PC-9 (cell line): ENCODE measurements at regions not wholly inside any gene's neighbourhood (a gene's known extent, or its start where the extent isn't known, plus 50 kb on each side); places are given as distances from the start of the nearest gene placed in this dataset.

Experiments
- BruUV-seq: library from RNA; stranded (reverse); fragments of 400-500 nt; replicated peaks from 2 replicates; lab custom pipeline; 2021; lab: Mats Ljungman, UMichigan
- CTCF ChIA-PET: fragments of 300-600 bp; sonication (Branson Sonifier 250); formaldehyde crosslinking; loops from one replicate; lab custom pipeline; 2022; ENCODE audit warnings: antibody characterized with exemption; lab: Charles Lee
- POLR2A ChIA-PET: fragments of 300-600 bp; sonication (Branson Sonifier 250); formaldehyde crosslinking; loops from one replicate; lab custom pipeline; 2022; ENCODE audit warnings: antibody characterized with exemption; ENCODE audit not compliant: unreplicated experiment; lab: Charles Lee
- DNase-seq, 2 experiments: peaks; one replicate each; pipeline versions ENCODE4 v3.0.0 to v3.0.0-alpha.2; 2015 to 2022; ENCODE audit warnings: mixed read lengths in 1 of 2
- H2AFZ ChIP-seq: fragments of 200-600 bp; sonication (generic); 2 replicates; pipeline ENCODE4 v1.8.1; 2017; ENCODE audit warnings: antibody characterized with exemption
- H3F3A ChIP-seq: fragments of 200-600 bp; sonication (generic); 2 replicates; pipeline ENCODE4 v1.8.1; 2017; ENCODE audit warnings: antibody characterized with exemption, mild to moderate bottlenecking, low read depth; ENCODE audit not compliant: insufficient read depth
- H3K27ac ChIP-seq: fragments of 200-600 bp; sonication (generic); 2 replicates; pipeline ENCODE4 v1.6.1; 2016; ENCODE audit warnings: mixed run types
- H3K27me3 ChIP-seq: fragments of 200-600 bp; sonication (generic); 2 replicates; pipeline ENCODE4 v1.6.1; 2016; ENCODE audit warnings: low read depth, mixed run types; ENCODE audit not compliant: insufficient read depth
- H3K36me3 ChIP-seq: fragments of 200-600 bp; sonication (generic); 2 replicates; pipeline ENCODE4 v1.6.1; 2016; ENCODE audit warnings: low read depth, mixed run types
- H3K4me1 ChIP-seq: fragments of 200-600 bp; sonication (generic); replicated peaks from 2 replicates; pipeline ENCODE4 v1.6.1; 2016; ENCODE audit warnings: mixed run types; ENCODE audit not compliant: insufficient read depth
- H3K4me2 ChIP-seq: fragments of 200-600 bp; sonication (generic); 2 replicates; pipeline ENCODE4 v1.6.1; 2017; ENCODE audit warnings: mixed run types
- H3K4me3 ChIP-seq: fragments of 200-600 bp; sonication (generic); 2 replicates; pipeline ENCODE4 v1.6.1; 2016; ENCODE audit warnings: mixed run types
- H3K79me2 ChIP-seq: fragments of 200-600 bp; sonication (generic); 2 replicates; pipeline ENCODE4 v1.6.1; 2017; ENCODE audit warnings: low read depth, mixed run types
- H3K9me2 ChIP-seq: fragments of 200-600 bp; sonication (generic); 2 replicates; pipeline ENCODE4 v1.8.1; 2017; ENCODE audit warnings: mild to moderate bottlenecking; ENCODE audit not compliant: insufficient read depth
- H3K9me3 ChIP-seq: fragments of 200-600 bp; sonication (generic); 2 replicates; pipeline ENCODE4 v1.8.1; 2016; ENCODE audit warnings: low read depth; ENCODE audit not compliant: insufficient read depth
- H4K20me1 ChIP-seq: fragments of 200-600 bp; sonication (generic); 2 replicates; pipeline ENCODE4 v1.8.1; 2017; ENCODE audit not compliant: insufficient read depth
- EZH2 ChIP-seq: fragments of 200-600 bp; sonication (generic); IDR thresholded peaks from 2 replicates; pipeline ENCODE4 v1.8.0; 2017; ENCODE audit warnings: antibody characterized with exemption, low read depth
- intact Hi-C: fragments of 100-400 bp; cut with micrococcal nuclease; formaldehyde crosslinking; loops from one replicate; pipeline ENCODE4 v1.10.0; 2022; ENCODE audit not compliant: unreplicated experiment
- TF ChIP-seq, protein P1 (sequence below): fragments of 200-600 bp; sonication (generic); conservative IDR thresholded peaks from 2 replicates; pipeline ENCODE4 v1.6.1; 2017; ENCODE audit warnings: mixed run types, antibody characterized with exemption, mild to moderate bottlenecking, moderate library complexity

- no TSS peak for BruUV-seq
- no peak overlapping the region for H2AFZ ChIP-seq
- H4K20me1 ChIP-seq: no peaks in the 10 kb centered on the region
- peaks cover 3% of the 10 kb centered on the region; the same call in 1 of the 2 replicates for H3K27me3 ChIP-seq
- no peak overlapping the region for H3K4me2 ChIP-seq
- H3K4me1 ChIP-seq: peaks cover 6% of the 10 kb centered on the region; the same call in 1 of the 2 replicates
- H3K9me3 ChIP-seq: no peaks in the 10 kb centered on the region
- CTCF ChIA-PET: no interaction called here
- POLR2A ChIA-PET: no interaction called here
- no peaks in the 10 kb centered on the region for H3K36me3 ChIP-seq
- no peaks in the 10 kb centered on the region for H3K79me2 ChIP-seq
- DNase-seq: peak in 1 of 2 experiments; percentile 48
- TF ChIP-seq, protein P1, sequence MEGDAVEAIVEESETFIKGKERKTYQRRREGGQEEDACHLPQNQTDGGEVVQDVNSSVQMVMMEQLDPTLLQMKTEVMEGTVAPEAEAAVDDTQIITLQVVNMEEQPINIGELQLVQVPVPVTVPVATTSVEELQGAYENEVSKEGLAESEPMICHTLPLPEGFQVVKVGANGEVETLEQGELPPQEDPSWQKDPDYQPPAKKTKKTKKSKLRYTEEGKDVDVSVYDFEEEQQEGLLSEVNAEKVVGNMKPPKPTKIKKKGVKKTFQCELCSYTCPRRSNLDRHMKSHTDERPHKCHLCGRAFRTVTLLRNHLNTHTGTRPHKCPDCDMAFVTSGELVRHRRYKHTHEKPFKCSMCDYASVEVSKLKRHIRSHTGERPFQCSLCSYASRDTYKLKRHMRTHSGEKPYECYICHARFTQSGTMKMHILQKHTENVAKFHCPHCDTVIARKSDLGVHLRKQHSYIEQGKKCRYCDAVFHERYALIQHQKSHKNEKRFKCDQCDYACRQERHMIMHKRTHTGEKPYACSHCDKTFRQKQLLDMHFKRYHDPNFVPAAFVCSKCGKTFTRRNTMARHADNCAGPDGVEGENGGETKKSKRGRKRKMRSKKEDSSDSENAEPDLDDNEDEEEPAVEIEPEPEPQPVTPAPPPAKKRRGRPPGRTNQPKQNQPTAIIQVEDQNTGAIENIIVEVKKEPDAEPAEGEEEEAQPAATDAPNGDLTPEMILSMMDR: no peak
- TF ChIP-seq EZH2: no peak
- no peak overlapping the region for H3K4me3 ChIP-seq
- intact Hi-C loops: loop anchor here (5.0 to 10.0 kb wide), 2 partner anchors 222 to 675 kb away; no protein-coding TSS in a partner anchor
- no peaks in the 10 kb centered on the region for H3K9me2 ChIP-seq
- H3K27ac ChIP-seq: no peak overlapping the region
- no peaks in the 10 kb centered on the region for H3F3A ChIP-seq
Measured at GRCh38 chr2:173669271-173669853, 295.8 kb downstream of the SP3 start.

- ChIA-PET POLR2A (interaction anchor here (0.6 kb wide), 1 partner anchor 1618 kb away, joined by 5 read pairs; no protein-coding TSS in a partner anchor), CTCF (no interaction called here)
- Histone ChIP-seq H3K27ac (no peak overlapping the region), H3K4me2 (no peak overlapping the region), H3K36me3 (no peaks in the 10 kb centered on the region), H3K79me2 (no peaks in the 10 kb centered on the region), H3K27me3 (no peaks in the 10 kb centered on the region), H3F3A (no peaks in the 10 kb centered on the region), H3K9me2 (no peaks in the 10 kb centered on the region), H3K4me3 (no peak overlapping the region), H3K4me1 (peaks cover 6% of the 10 kb centered on the region; the same call in 1 of the 2 replicates), H2AFZ (no peak overlapping the region), H3K9me3 (no peaks in the 10 kb centered on the region), H4K20me1 (no peaks in the 10 kb centered on the region)
- no TSS peak for BruUV-seq
- intact Hi-C loops: loop anchor here (5.0 to 10.0 kb wide), 2 partner anchors 223 to 675 kb away; no protein-coding TSS in a partner anchor
- no peak for TF ChIP-seq EZH2
- TF ChIP-seq, protein P1: no peak
- no peak for DNase-seq
Measured at GRCh38 chr2:173669888-173670287, 295.3 kb downstream of the SP3 start.

DNA sequence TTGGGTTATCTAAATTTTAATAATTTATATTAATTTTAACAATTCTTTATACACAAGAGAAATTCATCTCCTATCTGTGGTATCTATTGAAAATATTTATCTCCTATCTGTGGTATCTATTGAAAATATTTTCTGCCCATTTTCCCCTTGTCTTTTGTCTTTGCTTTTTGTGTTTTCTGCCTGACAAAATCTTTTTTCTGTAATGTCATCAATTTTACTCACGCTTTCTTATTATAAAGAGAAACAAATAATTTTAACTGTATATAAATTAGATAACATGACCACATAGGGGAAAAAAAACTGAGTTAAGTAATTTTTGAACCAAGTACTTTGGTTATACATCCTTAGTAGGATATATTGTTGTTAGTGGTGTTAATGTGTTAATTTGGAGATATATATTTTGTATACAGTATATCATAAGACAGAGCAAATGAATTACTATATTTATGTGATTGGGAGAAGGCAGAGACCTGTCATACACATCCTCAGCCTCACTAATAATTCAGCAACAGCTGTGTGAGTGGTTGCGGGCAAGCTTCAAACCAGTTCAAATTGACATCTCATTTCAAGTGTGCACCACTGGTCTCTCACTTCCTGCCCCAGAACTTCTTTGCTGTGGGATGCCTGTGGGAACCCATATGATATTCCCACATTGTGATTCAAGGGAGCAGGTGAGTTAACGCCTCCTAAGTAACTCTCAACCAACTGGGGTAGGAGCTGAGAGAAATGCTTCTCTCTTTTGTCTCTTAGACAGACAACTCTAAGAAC is 292.4 kb downstream of the SP3 start:
- no peak for DNase-seq
- no peak overlapping the region for H3K27ac ChIP-seq
- H3F3A ChIP-seq: no peaks in the 10 kb centered on the region
- no peak overlapping the region for H2AFZ ChIP-seq
- H3K4me2 ChIP-seq: no peak overlapping the region
- no peak for TF ChIP-seq EZH2
- TF ChIP-seq, protein P1: no peak
- H3K9me2 ChIP-seq: no peaks in the 10 kb centered on the region
- no peaks in the 10 kb centered on the region for H3K36me3 ChIP-seq
- ChIA-PET POLR2A (no interaction called here), CTCF (interaction anchor here (0.8 kb wide), 1 partner anchor 668 kb away, joined by 3 read pairs; no protein-coding TSS in a partner anchor)
- no peak overlapping the region for H3K4me3 ChIP-seq
- no peaks in the 10 kb centered on the region for H3K27me3 ChIP-seq
- peaks cover 13% of the 10 kb centered on the region for H3K4me1 ChIP-seq
- H3K9me3 ChIP-seq: no peaks in the 10 kb centered on the region
- BruUV-seq: no TSS peak
- H3K79me2 ChIP-seq: no peaks in the 10 kb centered on the region
- intact Hi-C loops: no loop called here
- no peaks in the 10 kb centered on the region for H4K20me1 ChIP-seq
